ENCODE measurements at regions not wholly inside any gene's neighbourhood (a gene's known extent, or its start where the extent isn't known, plus 50 kb on each side); places are given as distances from the start of the nearest gene placed in this dataset.

DNA sequence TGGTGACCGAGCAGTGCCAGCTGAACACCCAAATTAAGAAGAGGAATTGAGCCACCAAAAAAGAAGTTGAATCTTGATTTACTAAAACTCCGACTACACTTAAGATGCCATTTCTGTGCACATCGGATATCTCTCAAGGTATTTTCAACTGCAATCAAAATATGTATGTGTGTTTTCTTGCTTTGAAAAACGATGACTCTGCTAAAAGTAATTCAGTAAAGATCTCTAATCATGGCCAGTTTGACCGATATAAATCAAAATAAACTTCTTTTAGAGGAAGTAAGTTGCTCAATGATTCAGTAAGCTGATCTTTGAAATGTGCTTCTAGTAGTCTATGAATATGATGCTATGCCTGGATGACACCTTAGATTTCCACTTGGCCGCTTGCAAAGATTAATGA, 453.5 kb upstream of the TPK1 start:
- no peak for TF ChIP-seq POLR2A (IDR thresholded peaks at IDR 0.05)
- TF ChIP-seq, protein P1, sequence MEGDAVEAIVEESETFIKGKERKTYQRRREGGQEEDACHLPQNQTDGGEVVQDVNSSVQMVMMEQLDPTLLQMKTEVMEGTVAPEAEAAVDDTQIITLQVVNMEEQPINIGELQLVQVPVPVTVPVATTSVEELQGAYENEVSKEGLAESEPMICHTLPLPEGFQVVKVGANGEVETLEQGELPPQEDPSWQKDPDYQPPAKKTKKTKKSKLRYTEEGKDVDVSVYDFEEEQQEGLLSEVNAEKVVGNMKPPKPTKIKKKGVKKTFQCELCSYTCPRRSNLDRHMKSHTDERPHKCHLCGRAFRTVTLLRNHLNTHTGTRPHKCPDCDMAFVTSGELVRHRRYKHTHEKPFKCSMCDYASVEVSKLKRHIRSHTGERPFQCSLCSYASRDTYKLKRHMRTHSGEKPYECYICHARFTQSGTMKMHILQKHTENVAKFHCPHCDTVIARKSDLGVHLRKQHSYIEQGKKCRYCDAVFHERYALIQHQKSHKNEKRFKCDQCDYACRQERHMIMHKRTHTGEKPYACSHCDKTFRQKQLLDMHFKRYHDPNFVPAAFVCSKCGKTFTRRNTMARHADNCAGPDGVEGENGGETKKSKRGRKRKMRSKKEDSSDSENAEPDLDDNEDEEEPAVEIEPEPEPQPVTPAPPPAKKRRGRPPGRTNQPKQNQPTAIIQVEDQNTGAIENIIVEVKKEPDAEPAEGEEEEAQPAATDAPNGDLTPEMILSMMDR (IDR thresholded peaks at IDR 0.05): no peak

Data from esophagus squamous epithelium (tissue), 4 donors.